A549 (cell line): ENCODE measurements at regions not wholly inside any gene's neighbourhood (a gene's known extent, or its start where the extent isn't known, plus 50 kb on each side); places are given as distances from the start of the nearest gene placed in this dataset.

Experiments used
- CEBPB ChIP-seq, 2 experiments: fragments of >200 bp in 1 of 2; sonication (Bioruptor Twin) in 1 of 2; formaldehyde crosslinking in 1 of 2; IDR thresholded peaks; 2 replicates each; pipeline ENCODE4 v1.6.1; 2012 to 2016
- CTCF ChIP-seq: fragments of >200 bp; sonication (Bioruptor Twin); formaldehyde crosslinking; IDR thresholded peaks from 3 replicates; pipeline ENCODE4 v1.5.1; 2016
- EP300 ChIP-seq, 2 experiments: fragments of >200 bp; sonication (Bioruptor Twin); formaldehyde crosslinking; IDR thresholded peaks; 2 replicates in 1 of 2; 3 replicates in 1 of 2; pipeline ENCODE4 v1.6.1; 2016 to 2017
- JUN ChIP-seq, 2 experiments: fragments of >200 bp; sonication (Bioruptor Twin); formaldehyde crosslinking; IDR thresholded peaks; 2 replicates in 1 of 2; 3 replicates in 1 of 2; pipeline ENCODE4 v1.6.1; 2016 to 2017
- KDM5A ChIP-seq: fragments of 200-600 bp; sonication (generic); IDR thresholded peaks from 2 replicates; pipeline ENCODE4 v1.6.1; 2016; ENCODE audit warnings: antibody characterized with exemption, mild to moderate bottlenecking
- PHF8 ChIP-seq: fragments of 200-600 bp; sonication (generic); IDR thresholded peaks from 2 replicates; pipeline ENCODE4 v1.6.1; 2016; ENCODE audit warnings: low read depth, mild to moderate bottlenecking, antibody characterized with exemption, moderate library complexity, borderline replicate concordance
- POLR2A ChIP-seq: IDR thresholded peaks from 2 replicates; pipeline ENCODE4 v1.6.1; 2012; ENCODE audit warnings: mild to moderate bottlenecking, low read length
- POLR2AphosphoS2 ChIP-seq: conservative IDR thresholded peaks from 2 replicates; pipeline ENCODE4 v1.6.1; 2012; ENCODE audit warnings: low read length, improper control_type of control experiment, inconsistent platforms
- RFX5 ChIP-seq: fragments of 450-650 bp; IDR thresholded peaks from 2 replicates; pipeline ENCODE4 v1.7.1; 2014; ENCODE audit warnings: antibody characterized with exemption, mild to moderate bottlenecking, moderate library complexity
- RNF2 ChIP-seq: fragments of 200-600 bp; sonication (generic); IDR thresholded peaks from 2 replicates; pipeline ENCODE4 v1.6.1; 2016; ENCODE audit warnings: low read depth, mild to moderate bottlenecking, antibody characterized with exemption, moderate library complexity, borderline replicate concordance

- TF ChIP-seq POLR2A (no peak), CTCF (no peak), PHF8 (no peak), RNF2 (no peak), EP300 (IDR thresholded peaks at IDR 0.05) (no peak), JUN (IDR thresholded peaks at IDR 0.05) (no peak), CEBPB (IDR thresholded peaks at IDR 0.05) (no peak), KDM5A (no peak), POLR2AphosphoS2 (no peak), RFX5 (no peak)
These were observed 78.9 kb upstream of the ZSWIM2 start for GRCh38 chr2:186927867-186928191.
